ENCODE measurements at regions not wholly inside any gene's neighbourhood (a gene's known extent, or its start where the extent isn't known, plus 50 kb on each side); places are given as distances from the start of the nearest gene placed in this dataset.
A peak's percentile ranks its signal among the peaks of the same experiment; 100 is the strongest.
"Not testable (repeated sequence)": the region's sequence is repeated elsewhere in the genome, so short reads cannot be mapped to it uniquely, and the experiment has no call there.

- DNase-seq (ENCODE audit: low read depth in 2 of 2), result no peak
These were observed 118.1 kb downstream of the VEGFA start for GRCh38 chr6:43887906-43888683.

GRCh38 chr6:43887340-43887858 lies 117.4 kb downstream of the VEGFA start:
- DNase-seq (ENCODE audit: low read depth in 2 of 2), result no peak

DNA sequence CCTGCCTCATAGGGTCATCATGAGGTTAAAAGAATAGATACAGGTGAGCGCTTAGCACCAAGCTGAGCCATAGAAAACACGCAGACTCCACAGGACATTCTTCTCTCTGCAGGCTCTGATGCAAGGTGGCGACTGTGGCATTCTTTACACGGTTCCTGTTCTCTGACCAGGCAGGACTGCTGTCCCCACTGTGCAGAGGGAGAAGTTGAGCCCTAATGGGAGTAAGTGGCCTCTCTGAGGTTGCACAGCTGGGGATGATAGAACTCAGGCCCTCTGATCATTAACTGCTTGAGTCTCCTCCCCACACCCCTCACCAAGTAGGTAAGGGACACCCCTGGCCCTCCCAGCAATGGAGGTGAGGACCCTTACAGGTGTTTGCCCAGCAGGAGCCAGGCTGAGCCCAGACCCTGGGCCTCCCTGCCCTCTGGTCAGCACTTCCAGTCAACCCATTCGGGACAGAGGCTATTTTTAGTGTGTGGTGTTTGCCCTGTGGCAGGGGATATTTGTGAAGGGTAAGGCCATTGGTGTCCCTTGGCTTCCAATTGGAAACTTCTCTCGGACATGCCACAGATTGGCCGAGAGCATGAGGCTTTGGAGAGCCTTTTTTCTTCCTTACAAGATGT lies 116.8 kb downstream of the VEGFA start:
- no peak for DNase-seq (ENCODE audit: low read depth in 2 of 2)

GRCh38 chr6:43886067-43886461 lies 116.1 kb downstream of the VEGFA start:
- DNase-seq (ENCODE audit: low read depth in 2 of 2), result no peak

DNA sequence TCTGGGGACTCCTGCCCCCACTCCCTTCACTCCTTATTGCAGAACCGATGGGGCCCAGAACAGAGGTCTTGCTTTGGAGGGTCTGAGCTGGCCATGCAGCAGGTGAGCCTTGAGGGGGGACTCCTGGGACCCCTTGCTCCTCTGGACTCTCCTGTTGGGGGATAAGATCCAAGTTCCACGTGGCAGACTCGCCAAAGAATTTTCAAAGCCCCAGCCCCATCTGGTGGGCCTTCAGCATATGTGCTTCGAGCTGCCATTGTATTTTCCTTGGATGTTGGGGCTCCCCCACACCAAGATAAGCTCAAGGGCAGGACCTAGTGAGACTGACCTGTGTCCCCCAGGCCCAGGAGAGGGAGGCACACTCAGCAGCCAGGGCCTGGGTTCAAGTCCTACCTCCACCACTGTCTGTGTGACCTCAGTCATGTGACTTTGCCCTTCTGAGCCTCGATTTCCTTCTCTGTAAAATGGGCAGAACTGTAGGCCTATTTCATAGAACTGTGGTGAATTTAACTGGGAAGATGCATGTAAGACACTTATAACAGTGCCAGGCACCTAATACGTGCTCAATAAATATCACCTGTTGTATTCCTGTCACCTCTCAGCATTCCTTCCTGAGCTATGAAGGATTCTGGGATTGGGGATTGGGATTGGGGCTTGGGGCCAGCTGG lies 115.5 kb downstream of the VEGFA start:
- DNase-seq (ENCODE audit: low read depth in 2 of 2), result no peak

DNA sequence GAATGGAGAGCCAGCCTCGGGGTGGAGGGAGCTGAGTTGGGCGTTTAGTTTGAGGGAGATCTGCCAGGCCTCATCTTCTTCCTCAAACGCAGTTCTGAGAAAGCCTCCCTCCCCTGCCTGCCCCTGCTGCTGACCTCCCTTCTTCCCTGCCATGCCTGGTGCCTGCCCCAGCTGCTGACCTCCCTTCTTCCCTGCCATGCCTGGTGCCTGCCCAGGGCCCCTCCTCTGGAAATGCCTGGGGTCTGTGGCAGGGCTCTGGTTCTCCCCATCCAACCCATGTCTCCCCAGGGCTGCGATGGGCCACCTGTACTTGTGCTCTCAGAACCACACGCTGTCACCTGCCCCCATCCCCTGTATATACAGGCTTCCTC lies 114.6 kb downstream of the VEGFA start:
- no peak for DNase-seq (ENCODE audit: low read depth in 2 of 2)

- DNase-seq (ENCODE audit: low read depth in 2 of 2), result no peak
These were observed 114.0 kb downstream of the VEGFA start for GRCh38 chr6:43883847-43884651.

- not testable (repeated sequence) for DNase-seq (ENCODE audit: low read depth in 2 of 2)
These were observed 112.9 kb downstream of the VEGFA start for GRCh38 chr6:43882690-43883448.

- no peak for DNase-seq (ENCODE audit: low read depth in 2 of 2)
These were observed 110.5 kb downstream of the VEGFA start for GRCh38 chr6:43880236-43881137.

DNA sequence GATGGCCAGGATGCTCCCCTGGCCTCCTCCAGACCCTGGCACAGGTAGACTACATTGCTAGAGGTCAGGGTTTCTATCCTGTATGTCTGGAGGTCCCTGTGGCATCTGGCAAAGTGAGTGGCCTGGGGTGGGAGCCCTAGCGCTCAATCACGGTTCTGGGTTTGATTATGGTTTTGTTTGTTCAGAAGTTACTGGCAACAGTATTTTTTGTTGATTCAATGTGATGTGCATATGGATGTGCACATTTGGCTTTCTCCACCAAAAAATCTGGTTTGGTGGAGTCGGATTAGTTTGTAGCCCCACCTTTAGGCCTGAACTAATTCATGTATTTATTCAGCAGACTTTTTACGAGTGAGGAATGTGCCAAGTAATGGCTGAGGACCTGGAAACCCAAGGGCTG lies 109.7 kb downstream of the VEGFA start:
- DNase-seq (ENCODE audit: low read depth in 2 of 2), result no peak

DNA sequence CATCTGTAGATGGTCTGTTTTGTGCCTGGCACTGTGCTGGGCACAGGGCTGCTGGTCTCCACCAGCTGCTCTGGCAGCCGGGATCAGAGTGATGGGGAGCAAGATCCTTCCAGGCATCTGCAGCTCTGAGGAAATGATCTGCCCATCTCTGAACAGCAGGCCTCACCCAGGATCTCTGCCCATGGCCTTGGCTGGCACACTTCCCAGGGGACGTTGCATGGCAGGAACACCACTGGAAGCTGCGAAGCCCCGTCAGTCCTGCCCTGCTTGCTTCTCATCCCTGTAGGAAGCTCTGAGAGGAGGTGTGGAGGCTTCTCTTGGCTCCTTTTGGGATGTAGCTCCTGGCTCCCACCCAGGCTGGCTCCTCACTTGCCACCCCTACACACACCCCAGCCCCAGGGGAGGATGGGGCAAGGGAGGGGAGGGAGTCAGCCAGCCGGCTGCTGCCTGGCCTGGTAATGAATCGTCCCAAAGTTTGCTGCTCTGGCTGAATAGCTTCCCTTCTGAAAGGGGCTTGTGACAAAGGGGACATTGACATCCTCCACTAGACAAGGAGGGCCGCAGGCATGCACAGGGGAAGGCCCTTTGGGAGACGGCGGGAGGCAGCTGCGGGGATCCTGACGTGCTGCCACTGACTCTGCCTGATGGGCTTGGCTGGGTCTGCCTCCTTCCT lies 108.9 kb downstream of the VEGFA start:
- no peak for DNase-seq (ENCODE audit: low read depth in 2 of 2)

- DNase-seq (ENCODE audit: low read depth in 2 of 2), result no peak
These were observed 108.2 kb downstream of the VEGFA start for GRCh38 chr6:43878127-43878634.

DNA sequence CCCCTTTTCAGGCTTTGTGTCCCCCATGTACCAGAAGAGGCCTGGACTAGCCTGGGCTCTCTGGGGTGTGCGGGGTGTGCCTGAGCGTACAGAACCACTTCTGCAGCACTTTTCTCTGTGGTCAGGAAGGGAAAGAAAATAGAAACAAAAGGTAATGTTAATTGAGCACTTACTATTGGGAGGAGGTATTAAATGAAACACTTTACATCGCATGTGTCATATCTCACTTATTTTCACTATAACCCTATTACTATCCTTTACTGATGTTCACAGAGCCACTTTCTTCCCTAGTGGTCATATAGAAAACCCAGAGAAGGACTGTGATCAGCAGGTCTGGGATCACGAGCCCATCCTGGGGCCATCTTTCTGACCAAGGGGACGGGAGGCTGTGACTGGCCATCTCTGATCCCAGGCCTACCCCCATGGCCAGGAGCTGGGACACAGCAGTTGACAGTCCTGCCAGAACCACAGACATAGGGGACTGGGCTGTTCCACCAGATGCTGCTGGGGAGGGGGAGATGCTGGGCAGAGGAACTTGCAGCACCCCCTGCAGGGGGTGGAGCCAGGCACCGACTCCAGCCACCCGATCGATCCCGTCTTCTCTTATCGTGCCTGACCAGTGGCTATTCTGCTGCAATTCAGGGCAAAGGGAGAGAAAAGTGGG lies 107.6 kb downstream of the VEGFA start:
- DNase-seq (ENCODE audit: low read depth in 2 of 2), result no peak

- no peak for DNase-seq (ENCODE audit: low read depth in 2 of 2)
These were observed 107.0 kb downstream of the VEGFA start for GRCh38 chr6:43877036-43877435.

GRCh38 chr6:43876602-43877001 lies 106.6 kb downstream of the VEGFA start:
- no peak for DNase-seq (ENCODE audit: low read depth in 2 of 2)

GRCh38 chr6:43875849-43876572 lies 106.0 kb downstream of the VEGFA start:
- DNase-seq (ENCODE audit: low read depth in 2 of 2), result peak in 1 of 2 donors; percentile 38

- no peak for DNase-seq (ENCODE audit: low read depth in 2 of 2)
These were observed 105.0 kb downstream of the VEGFA start for GRCh38 chr6:43874814-43875590.

All from lung microvascular endothelial cell (primary cell).